Heart left ventricle (tissue), 16 donors: ENCODE measurements at regions not wholly inside any gene's neighbourhood (a gene's known extent, or its start where the extent isn't known, plus 50 kb on each side); places are given as distances from the start of the nearest gene placed in this dataset.

Source experiments
- ATAC-seq, 4 donors: fragments of 200-7000 bp; cut with Tn5 transposase; one replicate each; pipeline ENCODE4 v1.9.1; 2020 to 2022; ENCODE audit warnings: moderate library complexity in 4 of 4, mild to moderate bottlenecking in 3 of 4, moderate number of reproducible peaks in 1 of 4
- DNase-seq, 5 donors: peaks; one replicate each; pipeline ENCODE4 v3.0.0-alpha.2; 2020
- H3K27ac ChIP-seq, 12 donors: fragments of 200-600 bp; sonication (generic) in 4 of 12; one replicate each; pipeline versions ENCODE4 v1.5.0 to v1.8.0; 2016 to 2022; ENCODE audit warnings: mild to moderate bottlenecking in 2 of 12
- H3K27me3 ChIP-seq, 9 donors: fragments of 200-600 bp; sonication (generic) in 2 of 9; one replicate each; pipeline versions ENCODE4 v1.5.1 to v1.8.0; 2016 to 2022; ENCODE audit warnings: mild to moderate bottlenecking in 3 of 9
- H3K36me3 ChIP-seq, 9 donors: fragments of 200-600 bp; sonication (generic) in 2 of 9; one replicate each; pipeline versions ENCODE4 v1.5.0 to v1.8.0; 2018 to 2022; ENCODE audit warnings: mild to moderate bottlenecking in 2 of 9
- H3K4me1 ChIP-seq, 12 donors: fragments of 200-600 bp; sonication (generic) in 4 of 12; one replicate each; pipeline versions ENCODE4 v1.5.0 to v1.8.0; 2016 to 2022; ENCODE audit warnings: mild to moderate bottlenecking in 3 of 12
- H3K4me3 ChIP-seq, 12 donors: fragments of 200-600 bp; sonication (generic) in 4 of 12; one replicate each; pipeline versions ENCODE4 v1.5.0 to v1.8.0; 2017 to 2022; ENCODE audit warnings: mild to moderate bottlenecking in 9 of 12, moderate library complexity in 4 of 12
- H3K9me3 ChIP-seq, 12 donors: fragments of 200-600 bp; sonication (generic) in 4 of 12; one replicate each; pipeline versions ENCODE4 v1.5.0 to v1.8.0; 2016 to 2022; ENCODE audit warnings: mild to moderate bottlenecking in 1 of 12
- CTCF ChIP-seq, 12 donors: fragments of 200-600 bp; sonication (generic) in 4 of 12; IDR thresholded peaks; one replicate each; pipeline versions ENCODE4 v1.5.0 to v1.8.0; 2018 to 2022; ENCODE audit warnings: antibody characterized with exemption in 12 of 12, mild to moderate bottlenecking in 5 of 12
- POLR2A ChIP-seq, 2 donors: fragments of 450-650 bp; IDR thresholded peaks; one replicate each; pipeline ENCODE4 v1.6.1; 2017; ENCODE audit warnings: antibody characterized with exemption in 2 of 2, mild to moderate bottlenecking in 2 of 2, moderate library complexity in 2 of 2
- WGBS, 4 donors: extraction: QIAGEN DNeasy Blood & Tissue Kit in 2 of 4; methylation state at CpG; one replicate each; pipeline versions ENCODE4 v1.1.5 to v1.1.7; 2013 to 2018; 5-methylcytosine and 5-hydroxymethylcytosine counted together
- intact Hi-C, 10 donors: fragments of 100-400 bp; cut with DNase I; formaldehyde crosslinking; loops; one replicate each; pipeline versions ENCODE4 v1.11.1 to v1.14.2; 2022
- donor health status: ischemic (EF 13 %, LVEDD 7.1; RV severe dilation, severe dysfunction).
- donor health status: healthy with polysubstance abuse.
- donor health status: DM: no; HTN: yes; CAD: no.
- donor health status: DM: no; HTN: no; CAD: no.
- donor health status: ischemic (EF 25% LVEDD 6.9; RV normal size, moderate dysfunction).
- donor health status: ischemic (EF 25% LVEDD 5.7; RV mildly dilated, moderate dysfunction).
- donor health status: healthy.
- donor health status: DM: yes; HTN: yes; CAD: no.
- donor health status: ischemic (EF 35%, LVEDD 5.7; RV mildly dilated, moderate dysfunction).
- donor health status: nonischemic (EF 11% LVEDD 7.7; RV severe dilation, severe dysfunction).
- donor health status: DM: yes; HTN: yes; CAD: no.
- donor health status: PGD.
- donor health status: ischemic (EF 29% LVEDD 5.4; RV normal size, mild dysfunction).
- donor health status: nonischemic (EF 23%, LVEDD 6.1; RV moderate dilation, normal function).

GRCh38 chr2:67471681-67472080, 74.5 kb downstream of the ETAA1 start:
- H3K36me3 ChIP-seq: no peaks in the 10 kb centered on the region
- WGBS, 4 donors: 80 to 85% (median 83%) methylated on average over 3 of the region's 3 CpGs
- ATAC-seq (no peak), DNase-seq (no peak)
- H3K27me3 ChIP-seq: no peaks in the 10 kb centered on the region
- no peaks in the 10 kb centered on the region for H3K4me1 ChIP-seq
- TF ChIP-seq CTCF (IDR thresholded peaks at IDR 0.05): no peak
- no peak for TF ChIP-seq POLR2A (IDR thresholded peaks at IDR 0.05)
- no peak overlapping the region for H3K4me3 ChIP-seq
- no peaks in the 10 kb centered on the region for H3K9me3 ChIP-seq
- H3K27ac ChIP-seq: no peak overlapping the region
- intact Hi-C loops: loop anchor here in 5 of 10 donors (10.0 kb wide), 5 partner anchors 363 to 1047 kb away; partner anchors contain the start of gene MEIS1 (in 1 of the 5)

GRCh38 chr2:67476809-67477790, 80.0 kb downstream of the ETAA1 start:
- ATAC-seq: peak in 3 of 4 donors; percentile 61 to 67 (median 65)
- no peaks in the 10 kb centered on the region for H3K27me3 ChIP-seq
- 34 to 47% (median 42%) methylated on average over 9 of the region's 9 CpGs for WGBS, 4 donors
- intact Hi-C loops: loop anchor here in 5 of 10 donors (5.0 to 10.0 kb wide), 6 partner anchors 358 to 1052 kb away; partner anchors contain the start of gene MEIS1 (in 1 of the 5)
- no peak for DNase-seq
- no peak for TF ChIP-seq POLR2A (IDR thresholded peaks at IDR 0.05)
- TF ChIP-seq CTCF (IDR thresholded peaks at IDR 0.05): peak; percentile 13 to 60 (median 40)
- H3K4me3 ChIP-seq: no peak overlapping the region
- peaks cover 0 to 6% (median 0%) of the 10 kb centered on the region in 12 donors for H3K4me1 ChIP-seq
- H3K9me3 ChIP-seq: no peaks in the 10 kb centered on the region
- no peaks in the 10 kb centered on the region for H3K36me3 ChIP-seq
- H3K27ac ChIP-seq: no peak overlapping the region

DNA sequence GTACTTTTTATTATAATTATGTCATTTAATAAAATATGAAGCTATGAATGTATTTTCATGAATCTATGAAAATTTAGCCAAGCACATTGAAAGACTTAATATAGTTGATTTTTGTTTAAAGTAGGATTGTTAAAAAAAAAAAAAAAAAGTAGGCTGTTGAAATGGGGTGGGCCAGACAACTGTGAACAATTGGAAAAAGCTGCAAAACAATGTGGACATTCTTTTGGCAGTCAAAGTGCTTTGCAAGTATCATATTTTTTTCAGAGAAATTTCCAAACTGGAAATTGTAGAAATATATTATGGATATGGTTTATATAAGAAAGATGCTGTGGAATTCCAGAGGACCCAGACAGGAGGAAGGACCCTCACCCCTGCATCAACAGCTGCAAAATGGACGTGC, 82.1 kb downstream of the ETAA1 start:
- ATAC-seq (no peak), DNase-seq (no peak)
- Histone ChIP-seq H3K27me3 (no peaks in the 10 kb centered on the region), H3K9me3 (no peaks in the 10 kb centered on the region), H3K4me3 (no peak overlapping the region), H3K36me3 (no peaks in the 10 kb centered on the region), H3K4me1 (peaks cover 0 to 6% (median 0%) of the 10 kb centered on the region in 12 donors), H3K27ac (no peak overlapping the region)
- TF ChIP-seq CTCF (IDR thresholded peaks at IDR 0.05): no peak
- TF ChIP-seq POLR2A (IDR thresholded peaks at IDR 0.05): no peak
- intact Hi-C loops: loop anchor here in 5 of 10 donors (5.0 to 10.0 kb wide), 6 partner anchors 356 to 1054 kb away; partner anchors contain the start of gene MEIS1 (in 1 of the 5)
- 58 to 72% (median 60%) methylated on average over 1 of the region's 1 CpG for WGBS, 4 donors

DNA sequence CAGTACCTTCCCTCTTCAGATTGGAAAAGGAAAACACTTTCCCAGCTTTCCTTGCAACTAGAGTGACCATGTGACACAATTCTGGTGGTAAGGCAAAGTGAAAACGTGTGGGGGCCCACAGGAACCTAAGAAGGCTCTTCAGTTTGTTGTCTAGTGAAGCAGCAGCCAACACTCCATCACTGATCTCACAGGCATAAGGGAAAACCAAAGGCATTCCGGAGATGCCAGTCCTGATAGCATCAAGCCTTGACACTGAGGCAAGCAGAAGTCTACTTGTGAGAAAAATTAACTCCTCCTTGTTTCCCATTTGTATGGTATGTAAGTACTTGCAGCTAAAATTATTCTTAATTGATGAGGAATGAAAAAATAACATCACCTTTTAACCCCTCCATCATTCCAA, 88.3 kb downstream of the ETAA1 start:
- DNase-seq (no peak), ATAC-seq (no peak)
- no peaks in the 10 kb centered on the region for H3K36me3 ChIP-seq
- H3K9me3 ChIP-seq: no peaks in the 10 kb centered on the region
- H3K4me1 ChIP-seq: peaks cover 0 to 4% (median 0%) of the 10 kb centered on the region in 12 donors
- H3K27ac ChIP-seq: no peak overlapping the region
- H3K27me3 ChIP-seq: no peaks in the 10 kb centered on the region
- no peak overlapping the region for H3K4me3 ChIP-seq
- TF ChIP-seq CTCF (IDR thresholded peaks at IDR 0.05): no peak
- TF ChIP-seq POLR2A (IDR thresholded peaks at IDR 0.05): no peak
- WGBS, 4 donors: 40 to 50% (median 46%) methylated on average over 2 of the region's 2 CpGs
- intact Hi-C loops: loop anchor here in 1 of 10 donors (10.0 kb wide), 1 partner anchor 159 kb away; no protein-coding TSS in a partner anchor
